ENCODE measurements at regions not wholly inside any gene's neighbourhood (a gene's known extent, or its start where the extent isn't known, plus 50 kb on each side); places are given as distances from the start of the nearest gene placed in this dataset.

DNA sequence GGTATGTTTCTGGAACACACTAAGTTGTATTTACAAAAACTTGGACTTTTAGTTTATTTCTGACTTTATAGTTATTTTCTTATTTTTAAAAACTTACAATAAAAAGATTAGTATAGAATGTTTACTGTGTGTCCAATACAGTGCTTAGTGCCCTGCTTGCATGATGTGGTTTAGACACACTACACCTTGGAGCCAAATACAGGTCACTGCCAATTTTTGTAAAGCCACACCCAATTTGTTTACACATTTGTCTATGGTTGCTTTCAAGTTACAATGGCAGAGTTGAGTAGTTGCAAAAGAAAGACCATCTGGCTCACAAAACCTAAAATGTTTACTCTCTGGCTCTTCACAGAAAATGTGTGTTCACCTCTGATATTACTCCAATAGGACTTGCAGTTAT lies 807.1 kb downstream of the KCNJ2 start:
- H3K9me3 ChIP-seq = no peaks in the 10 kb centered on the region
- no peak overlapping the region for H3K4me2 ChIP-seq
- H3K4me1 ChIP-seq = no peaks in the 10 kb centered on the region
- DNase-seq (ENCODE audit: low read depth in 1 of 2, low spot score in 1 of 2) (no peak), ATAC-seq (no peak), FAIRE-seq (no peak)
- H3K27ac ChIP-seq = no peak overlapping the region
- POLR2A ChIA-PET = no interaction called here
- H3K4me3 ChIP-seq = no peak overlapping the region
- CTCF ChIA-PET = no interaction called here
- no peak for TF ChIP-seq CHD4 (IDR thresholded peaks at IDR 0.05; ENCODE audit: borderline replicate concordance)

GRCh38 chr17:70984873-70985272 lies 815.5 kb downstream of the KCNJ2 start:
- no peak for DNase-seq (ENCODE audit: low read depth in 1 of 2, low spot score in 1 of 2)
- H3K9me3 ChIP-seq = peaks cover 10% of the 10 kb centered on the region; the same call in 2 of the 3 replicates
- ChIA-PET CTCF (no interaction called here), POLR2A (no interaction called here)
- H3K4me3 ChIP-seq = no peak overlapping the region
- FAIRE-seq = no peak
- TF ChIP-seq EHF (CRISPR knock-in tag; IDR thresholded peaks at IDR 0.05) (no peak), ZSCAN20 (CRISPR knock-in tag; IDR thresholded peaks at IDR 0.05) (no peak), NR3C1 (IDR thresholded peaks at IDR 0.05) (no peak), GATA3 (IDR thresholded peaks at IDR 0.05; ENCODE audit: borderline replicate concordance) (no peak), FOXS1 (CRISPR knock-in tag; IDR thresholded peaks at IDR 0.05) (no peak)
- no peaks in the 10 kb centered on the region for H3K4me1 ChIP-seq
- WGBS (ENCODE audit: missing lambda C conversion rate) = 64% methylated on average over 3 of the region's 3 CpGs
- H3K4me2 ChIP-seq = no peak overlapping the region
- ATAC-seq = no peak
- H3K27ac ChIP-seq = no peak overlapping the region

GRCh38 chr17:70987867-70988340 lies 818.6 kb downstream of the KCNJ2 start:
- Histone ChIP-seq H3K27ac (no peak overlapping the region), H3K9me3 (peaks cover 15% of the 10 kb centered on the region; the same call in 2 of the 3 replicates), H3K4me2 (no peak overlapping the region), H3K4me1 (no peaks in the 10 kb centered on the region), H3K4me3 (no peak overlapping the region)
- FAIRE-seq (no peak), ATAC-seq (no peak), DNase-seq (ENCODE audit: low read depth in 1 of 2, low spot score in 1 of 2) (no peak)
- ChIA-PET POLR2A (no interaction called here), CTCF (interaction anchor here (0.5 kb wide), 1 partner anchor 1113 kb away, joined by 4 read pairs; no protein-coding TSS in a partner anchor)
- TF ChIP-seq SREBF2 (IDR thresholded peaks at IDR 0.05) (no peak), FOSB (CRISPR knock-in tag; IDR thresholded peaks at IDR 0.05) (no peak), NPAS2 (CRISPR knock-in tag; IDR thresholded peaks at IDR 0.05; ENCODE audit: borderline replicate concordance) (no peak), CBX8 (IDR thresholded peaks at IDR 0.05) (no peak), ZSCAN20 (CRISPR knock-in tag; IDR thresholded peaks at IDR 0.05) (no peak), EHMT2 (IDR thresholded peaks at IDR 0.05; ENCODE audit: low read depth) (no peak), CHD4 (IDR thresholded peaks at IDR 0.05; ENCODE audit: borderline replicate concordance) (no peak), ZC3H11A (IDR thresholded peaks at IDR 0.05) (no peak), RARB (CRISPR knock-in tag; IDR thresholded peaks at IDR 0.05) (no peak), JUNB (IDR thresholded peaks at IDR 0.05) (no peak), ELK1 (IDR thresholded peaks at IDR 0.05; ENCODE audit: low read depth, low read length) (no peak), RCOR1 (IDR thresholded peaks at IDR 0.05; ENCODE audit: low read depth, low read length) (no peak), TFCP2L1 (CRISPR knock-in tag; IDR thresholded peaks at IDR 0.05) (no peak), MAFK (IDR thresholded peaks at IDR 0.05; ENCODE audit: partially characterized antibody) (no peak)
- TF ChIP-seq, protein P1, sequence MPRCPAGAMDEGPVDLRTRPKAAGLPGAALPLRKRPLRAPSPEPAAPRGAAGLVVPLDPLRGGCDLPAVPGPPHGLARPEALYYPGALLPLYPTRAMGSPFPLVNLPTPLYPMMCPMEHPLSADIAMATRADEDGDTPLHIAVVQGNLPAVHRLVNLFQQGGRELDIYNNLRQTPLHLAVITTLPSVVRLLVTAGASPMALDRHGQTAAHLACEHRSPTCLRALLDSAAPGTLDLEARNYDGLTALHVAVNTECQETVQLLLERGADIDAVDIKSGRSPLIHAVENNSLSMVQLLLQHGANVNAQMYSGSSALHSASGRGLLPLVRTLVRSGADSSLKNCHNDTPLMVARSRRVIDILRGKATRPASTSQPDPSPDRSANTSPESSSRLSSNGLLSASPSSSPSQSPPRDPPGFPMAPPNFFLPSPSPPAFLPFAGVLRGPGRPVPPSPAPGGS (IDR thresholded peaks at IDR 0.05) = no peak
- 45% methylated on average over 4 of the region's 4 CpGs for WGBS (ENCODE audit: missing lambda C conversion rate)

- H3K9me3 ChIP-seq = peaks cover 15% of the 10 kb centered on the region; the same call in 2 of the 3 replicates
- H3K4me3 ChIP-seq = no peak overlapping the region
- FAIRE-seq = no peak
- POLR2A ChIA-PET = no interaction called here
- no peak overlapping the region for H3K4me2 ChIP-seq
- whole genome bisulfite sequencing (ENCODE audit: missing lambda C conversion rate) = 30% methylated on average over 1 of the region's 1 CpG
- no peak for DNase-seq (ENCODE audit: low read depth in 1 of 2, low spot score in 1 of 2)
- CTCF ChIA-PET = no interaction called here
- H3K4me1 ChIP-seq = no peaks in the 10 kb centered on the region
- no peak overlapping the region for H3K27ac ChIP-seq
- ATAC-seq = no peak
- TF ChIP-seq FOXS1 (CRISPR knock-in tag; IDR thresholded peaks at IDR 0.05) = no peak
- no peak for TF ChIP-seq HOXB5 (CRISPR knock-in tag; IDR thresholded peaks at IDR 0.05)
- no peak for TF ChIP-seq ZNF302 (CRISPR knock-in tag; IDR thresholded peaks at IDR 0.05)
- no peak for TF ChIP-seq EHMT2 (IDR thresholded peaks at IDR 0.05; ENCODE audit: low read depth)
- TF ChIP-seq, protein P1 (IDR thresholded peaks at IDR 0.05) = no peak
- no peak for TF ChIP-seq HOXB13 (CRISPR knock-in tag; IDR thresholded peaks at IDR 0.05; ENCODE audit: low read depth)
- TF ChIP-seq FOSB (CRISPR knock-in tag; IDR thresholded peaks at IDR 0.05) = no peak
- TF ChIP-seq CEBPB (IDR thresholded peaks at IDR 0.05) = no peak
- no peak for TF ChIP-seq RNF2 (IDR thresholded peaks at IDR 0.05; ENCODE audit: borderline replicate concordance, low read depth)
- TF ChIP-seq KDM1A (IDR thresholded peaks at IDR 0.05; ENCODE audit: low read depth) = no peak
Observed at GRCh38 chr17:70988622-70989021, 819.3 kb downstream of the KCNJ2 start.
